PC-9 (cell line): ENCODE measurements at regions not wholly inside any gene's neighbourhood (a gene's known extent, or its start where the extent isn't known, plus 50 kb on each side); places are given as distances from the start of the nearest gene placed in this dataset.

Experiments used
- BruUV-seq: library from RNA; stranded (reverse); fragments of 400-500 nt; replicated peaks from 2 replicates; lab custom pipeline; 2021; lab: Mats Ljungman, UMichigan
- CTCF ChIA-PET: fragments of 300-600 bp; sonication (Branson Sonifier 250); formaldehyde crosslinking; loops from one replicate; lab custom pipeline; 2022; ENCODE audit warnings: antibody characterized with exemption; lab: Charles Lee
- POLR2A ChIA-PET: fragments of 300-600 bp; sonication (Branson Sonifier 250); formaldehyde crosslinking; loops from one replicate; lab custom pipeline; 2022; ENCODE audit warnings: antibody characterized with exemption; ENCODE audit not compliant: unreplicated experiment; lab: Charles Lee
- DNase-seq, 2 experiments: peaks; one replicate each; pipeline versions ENCODE4 v3.0.0 to v3.0.0-alpha.2; 2015 to 2022; ENCODE audit warnings: mixed read lengths in 1 of 2
- H2AFZ ChIP-seq: fragments of 200-600 bp; sonication (generic); 2 replicates; pipeline ENCODE4 v1.8.1; 2017; ENCODE audit warnings: antibody characterized with exemption
- H3F3A ChIP-seq: fragments of 200-600 bp; sonication (generic); 2 replicates; pipeline ENCODE4 v1.8.1; 2017; ENCODE audit warnings: antibody characterized with exemption, mild to moderate bottlenecking, low read depth; ENCODE audit not compliant: insufficient read depth
- H3K27ac ChIP-seq: fragments of 200-600 bp; sonication (generic); 2 replicates; pipeline ENCODE4 v1.6.1; 2016; ENCODE audit warnings: mixed run types
- H3K27me3 ChIP-seq: fragments of 200-600 bp; sonication (generic); 2 replicates; pipeline ENCODE4 v1.6.1; 2016; ENCODE audit warnings: low read depth, mixed run types; ENCODE audit not compliant: insufficient read depth
- H3K36me3 ChIP-seq: fragments of 200-600 bp; sonication (generic); 2 replicates; pipeline ENCODE4 v1.6.1; 2016; ENCODE audit warnings: low read depth, mixed run types
- H3K4me1 ChIP-seq: fragments of 200-600 bp; sonication (generic); replicated peaks from 2 replicates; pipeline ENCODE4 v1.6.1; 2016; ENCODE audit warnings: mixed run types; ENCODE audit not compliant: insufficient read depth
- H3K4me2 ChIP-seq: fragments of 200-600 bp; sonication (generic); 2 replicates; pipeline ENCODE4 v1.6.1; 2017; ENCODE audit warnings: mixed run types
- H3K4me3 ChIP-seq: fragments of 200-600 bp; sonication (generic); 2 replicates; pipeline ENCODE4 v1.6.1; 2016; ENCODE audit warnings: mixed run types
- H3K79me2 ChIP-seq: fragments of 200-600 bp; sonication (generic); 2 replicates; pipeline ENCODE4 v1.6.1; 2017; ENCODE audit warnings: low read depth, mixed run types
- H3K9me2 ChIP-seq: fragments of 200-600 bp; sonication (generic); 2 replicates; pipeline ENCODE4 v1.8.1; 2017; ENCODE audit warnings: mild to moderate bottlenecking; ENCODE audit not compliant: insufficient read depth
- H3K9me3 ChIP-seq: fragments of 200-600 bp; sonication (generic); 2 replicates; pipeline ENCODE4 v1.8.1; 2016; ENCODE audit warnings: low read depth; ENCODE audit not compliant: insufficient read depth
- H4K20me1 ChIP-seq: fragments of 200-600 bp; sonication (generic); 2 replicates; pipeline ENCODE4 v1.8.1; 2017; ENCODE audit not compliant: insufficient read depth
- EZH2 ChIP-seq: fragments of 200-600 bp; sonication (generic); IDR thresholded peaks from 2 replicates; pipeline ENCODE4 v1.8.0; 2017; ENCODE audit warnings: antibody characterized with exemption, low read depth
- intact Hi-C: fragments of 100-400 bp; cut with micrococcal nuclease; formaldehyde crosslinking; loops from one replicate; pipeline ENCODE4 v1.10.0; 2022; ENCODE audit not compliant: unreplicated experiment
- TF ChIP-seq, protein P1 (sequence below): fragments of 200-600 bp; sonication (generic); conservative IDR thresholded peaks from 2 replicates; pipeline ENCODE4 v1.6.1; 2017; ENCODE audit warnings: mixed run types, antibody characterized with exemption, mild to moderate bottlenecking, moderate library complexity

DNA sequence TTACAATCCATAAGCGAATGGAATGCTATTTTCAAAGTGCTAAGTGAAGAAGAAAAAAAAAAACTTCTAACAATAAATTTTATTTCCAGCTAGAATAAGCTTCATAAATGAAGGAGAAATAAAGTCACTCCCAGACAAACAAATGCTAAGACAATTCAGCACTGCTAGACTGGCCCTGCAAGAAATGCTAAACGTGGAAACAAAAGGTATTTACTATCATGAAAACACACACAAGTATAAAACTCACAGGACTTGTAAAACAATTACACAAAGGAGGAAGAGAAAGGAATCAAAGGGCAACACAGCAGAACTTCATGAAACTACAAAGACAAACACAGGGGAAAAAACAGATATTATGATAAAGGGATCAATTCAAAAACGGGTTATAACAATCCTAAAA, 85.8 kb upstream of the NELL2 start:
- Histone ChIP-seq H3K27me3 (no peaks in the 10 kb centered on the region), H3K79me2 (no peaks in the 10 kb centered on the region), H3K27ac (no peak overlapping the region), H3K36me3 (no peaks in the 10 kb centered on the region), H3K9me2 (no peaks in the 10 kb centered on the region), H2AFZ (no peak overlapping the region), H3K9me3 (no peaks in the 10 kb centered on the region), H3K4me3 (no peak overlapping the region), H4K20me1 (no peaks in the 10 kb centered on the region), H3K4me2 (no peak overlapping the region), H3F3A (no peaks in the 10 kb centered on the region), H3K4me1 (no peaks in the 10 kb centered on the region)
- ChIA-PET POLR2A (no interaction called here), CTCF (no interaction called here)
- no TSS peak for BruUV-seq
- no peak for DNase-seq
- intact Hi-C loops, result no loop called here
- TF ChIP-seq, protein P1, sequence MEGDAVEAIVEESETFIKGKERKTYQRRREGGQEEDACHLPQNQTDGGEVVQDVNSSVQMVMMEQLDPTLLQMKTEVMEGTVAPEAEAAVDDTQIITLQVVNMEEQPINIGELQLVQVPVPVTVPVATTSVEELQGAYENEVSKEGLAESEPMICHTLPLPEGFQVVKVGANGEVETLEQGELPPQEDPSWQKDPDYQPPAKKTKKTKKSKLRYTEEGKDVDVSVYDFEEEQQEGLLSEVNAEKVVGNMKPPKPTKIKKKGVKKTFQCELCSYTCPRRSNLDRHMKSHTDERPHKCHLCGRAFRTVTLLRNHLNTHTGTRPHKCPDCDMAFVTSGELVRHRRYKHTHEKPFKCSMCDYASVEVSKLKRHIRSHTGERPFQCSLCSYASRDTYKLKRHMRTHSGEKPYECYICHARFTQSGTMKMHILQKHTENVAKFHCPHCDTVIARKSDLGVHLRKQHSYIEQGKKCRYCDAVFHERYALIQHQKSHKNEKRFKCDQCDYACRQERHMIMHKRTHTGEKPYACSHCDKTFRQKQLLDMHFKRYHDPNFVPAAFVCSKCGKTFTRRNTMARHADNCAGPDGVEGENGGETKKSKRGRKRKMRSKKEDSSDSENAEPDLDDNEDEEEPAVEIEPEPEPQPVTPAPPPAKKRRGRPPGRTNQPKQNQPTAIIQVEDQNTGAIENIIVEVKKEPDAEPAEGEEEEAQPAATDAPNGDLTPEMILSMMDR, result no peak

DNA sequence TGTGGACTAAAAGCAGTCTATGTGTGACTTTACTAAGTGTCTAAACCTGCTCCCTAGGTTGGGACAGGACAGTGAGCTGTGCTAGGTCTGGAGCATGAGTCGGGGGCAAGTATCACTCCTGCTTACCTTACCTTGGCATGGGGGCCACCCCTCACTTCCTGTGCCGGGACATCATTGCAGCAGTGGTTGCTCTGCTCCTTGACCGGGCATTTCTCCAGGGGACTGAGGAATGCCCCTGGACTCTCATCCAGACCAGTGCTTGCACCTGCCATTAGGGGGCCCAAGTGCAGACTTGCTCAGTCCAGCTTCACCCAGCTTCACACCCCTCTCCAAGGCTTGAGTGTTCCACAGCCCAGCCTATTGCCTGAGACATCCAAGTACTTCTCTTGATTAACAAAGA, 84.7 kb upstream of the NELL2 start:
- Histone ChIP-seq H2AFZ (no peak overlapping the region), H3K9me3 (no peaks in the 10 kb centered on the region), H3K4me2 (no peak overlapping the region), H3K4me3 (no peak overlapping the region), H3K4me1 (no peaks in the 10 kb centered on the region), H3K79me2 (no peaks in the 10 kb centered on the region), H3F3A (no peaks in the 10 kb centered on the region), H4K20me1 (no peaks in the 10 kb centered on the region), H3K36me3 (no peaks in the 10 kb centered on the region), H3K9me2 (no peaks in the 10 kb centered on the region), H3K27me3 (no peaks in the 10 kb centered on the region), H3K27ac (no peak overlapping the region)
- CTCF ChIA-PET, result no interaction called here
- TF ChIP-seq, protein P1, result no peak
- no peak for TF ChIP-seq EZH2
- intact Hi-C loops, result no loop called here
- POLR2A ChIA-PET, result no interaction called here
- DNase-seq, result no peak
- BruUV-seq, result no TSS peak

DNA sequence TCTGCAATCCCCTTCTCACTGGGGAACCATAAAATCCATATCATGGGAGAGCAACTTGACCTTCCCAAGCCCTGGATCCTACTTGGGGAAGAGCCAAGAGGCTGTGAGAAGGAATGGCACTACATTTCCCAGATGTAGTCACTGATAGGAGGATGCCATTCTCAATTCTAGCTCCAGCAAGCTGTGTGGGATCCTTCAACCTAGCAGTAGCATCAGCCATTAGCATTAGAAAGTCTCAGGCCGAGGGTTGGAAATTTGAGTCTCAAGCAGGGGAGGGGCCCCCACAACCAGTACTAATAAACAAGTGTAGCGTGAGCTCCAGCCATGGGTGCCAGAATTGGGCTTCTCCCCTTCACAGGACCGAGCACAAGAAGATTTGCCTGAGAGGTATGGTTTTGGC, 84.3 kb upstream of the NELL2 start:
- Histone ChIP-seq H3K36me3 (no peaks in the 10 kb centered on the region), H4K20me1 (no peaks in the 10 kb centered on the region), H3K4me3 (no peak overlapping the region), H3K27ac (no peak overlapping the region), H3K79me2 (no peaks in the 10 kb centered on the region), H3K9me2 (no peaks in the 10 kb centered on the region), H3K9me3 (no peaks in the 10 kb centered on the region), H3K27me3 (no peaks in the 10 kb centered on the region), H3F3A (no peaks in the 10 kb centered on the region), H2AFZ (no peak overlapping the region), H3K4me1 (no peaks in the 10 kb centered on the region), H3K4me2 (no peak overlapping the region)
- POLR2A ChIA-PET, result no interaction called here
- TF ChIP-seq EZH2, result no peak
- TF ChIP-seq, protein P1, result no peak
- intact Hi-C loops, result no loop called here
- BruUV-seq, result no TSS peak
- DNase-seq, result no peak
- CTCF ChIA-PET, result no interaction called here
